DND-41 (cell line): ENCODE measurements at regions not wholly inside any gene's neighbourhood (a gene's known extent, or its start where the extent isn't known, plus 50 kb on each side); places are given as distances from the start of the nearest gene placed in this dataset.

Experiments used
- ATAC-seq: fragments of 200-7000 bp; cut with Tn5 transposase; 3 replicates; pipeline ENCODE4 v1.9.1; 2021; ENCODE audit warnings: low read depth; ENCODE audit not compliant: insufficient read depth
- DNase-seq: peaks from one replicate; pipeline ENCODE4 v3.0.0-alpha.2; 2020
- H2AFZ ChIP-seq: 2 replicates; pipeline ENCODE4 v1.6.0; 2012; ENCODE audit warnings: low read depth, low read length
- H3K27ac ChIP-seq: 2 replicates; pipeline ENCODE4 v1.5.1; 2012; ENCODE audit warnings: low read length, inconsistent platforms
- H3K27me3 ChIP-seq: fragments of 200-600 bp; sonication (generic); 2 replicates; pipeline ENCODE4 v1.6.0; 2012; ENCODE audit warnings: low read length, mild to moderate bottlenecking, inconsistent platforms; ENCODE audit not compliant: insufficient read depth, poor library complexity
- H3K36me3 ChIP-seq: 2 replicates; pipeline ENCODE4 v1.5.1; 2012; ENCODE audit warnings: low read length, inconsistent platforms; ENCODE audit not compliant: insufficient read depth
- H3K4me1 ChIP-seq: 2 replicates; pipeline ENCODE4 v1.5.1; 2012; ENCODE audit warnings: mild to moderate bottlenecking, low read length; ENCODE audit not compliant: insufficient read depth
- H3K4me2 ChIP-seq: 2 replicates; pipeline ENCODE4 v1.6.0; 2012; ENCODE audit warnings: mild to moderate bottlenecking, moderate library complexity, low read length, inconsistent platforms; ENCODE audit not compliant: insufficient read depth
- H3K4me3 ChIP-seq, 2 experiments: fragments of 200-600 bp in 1 of 2; shearing (Covaris generic) in 1 of 2; 2 replicates each; pipeline ENCODE4 v1.5.1; 2012 to 2016; ENCODE audit warnings: inconsistent platforms in 2 of 2, low read length in 2 of 2, mild to moderate bottlenecking in 2 of 2, low read depth in 1 of 2, moderate library complexity in 1 of 2
- H3K79me2 ChIP-seq: 2 replicates; pipeline ENCODE4 v1.6.0; 2012; ENCODE audit warnings: low read length, inconsistent platforms; ENCODE audit not compliant: insufficient read depth
- H3K9ac ChIP-seq: 2 replicates; pipeline ENCODE4 v1.6.0; 2012; ENCODE audit warnings: low read depth, mild to moderate bottlenecking, inconsistent platforms, low read length, moderate library complexity
- H3K9me3 ChIP-seq: 2 replicates; pipeline ENCODE4 v1.5.1; 2012; ENCODE audit warnings: low read length, moderate library complexity, mild to moderate bottlenecking, inconsistent platforms; ENCODE audit not compliant: insufficient read depth, severe bottlenecking
- H4K20me1 ChIP-seq: 2 replicates; pipeline ENCODE4 v1.6.0; 2012; ENCODE audit warnings: low read length; ENCODE audit not compliant: insufficient read depth
- EZH2 ChIP-seq: IDR thresholded peaks from 3 replicates; pipeline ENCODE4 v1.6.1; 2012; ENCODE audit warnings: borderline replicate concordance, low read depth, mild to moderate bottlenecking, moderate library complexity, low read length, inconsistent platforms; ENCODE audit not compliant: severe bottlenecking
- TF ChIP-seq, protein P1 (sequence below): IDR thresholded peaks from 2 replicates; pipeline ENCODE4 v1.5.1; 2012; ENCODE audit warnings: borderline replicate concordance, low read length, moderate library complexity, mild to moderate bottlenecking; ENCODE audit not compliant: poor library complexity, severe bottlenecking; ENCODE audit errors: extremely low read depth

- Histone ChIP-seq H3K79me2 (no peaks in the 10 kb centered on the region), H3K9ac (no peak overlapping the region), H3K4me3 (no peak overlapping the region), H3K36me3 (no peaks in the 10 kb centered on the region), H3K4me1 (no peaks in the 10 kb centered on the region), H2AFZ (no peak overlapping the region), H3K9me3 (no peaks in the 10 kb centered on the region), H3K27me3 (no peaks in the 10 kb centered on the region), H3K4me2 (no peak overlapping the region), H3K27ac (no peak overlapping the region), H4K20me1 (no peaks in the 10 kb centered on the region)
- TF ChIP-seq EZH2, result no peak
- TF ChIP-seq, protein P1, sequence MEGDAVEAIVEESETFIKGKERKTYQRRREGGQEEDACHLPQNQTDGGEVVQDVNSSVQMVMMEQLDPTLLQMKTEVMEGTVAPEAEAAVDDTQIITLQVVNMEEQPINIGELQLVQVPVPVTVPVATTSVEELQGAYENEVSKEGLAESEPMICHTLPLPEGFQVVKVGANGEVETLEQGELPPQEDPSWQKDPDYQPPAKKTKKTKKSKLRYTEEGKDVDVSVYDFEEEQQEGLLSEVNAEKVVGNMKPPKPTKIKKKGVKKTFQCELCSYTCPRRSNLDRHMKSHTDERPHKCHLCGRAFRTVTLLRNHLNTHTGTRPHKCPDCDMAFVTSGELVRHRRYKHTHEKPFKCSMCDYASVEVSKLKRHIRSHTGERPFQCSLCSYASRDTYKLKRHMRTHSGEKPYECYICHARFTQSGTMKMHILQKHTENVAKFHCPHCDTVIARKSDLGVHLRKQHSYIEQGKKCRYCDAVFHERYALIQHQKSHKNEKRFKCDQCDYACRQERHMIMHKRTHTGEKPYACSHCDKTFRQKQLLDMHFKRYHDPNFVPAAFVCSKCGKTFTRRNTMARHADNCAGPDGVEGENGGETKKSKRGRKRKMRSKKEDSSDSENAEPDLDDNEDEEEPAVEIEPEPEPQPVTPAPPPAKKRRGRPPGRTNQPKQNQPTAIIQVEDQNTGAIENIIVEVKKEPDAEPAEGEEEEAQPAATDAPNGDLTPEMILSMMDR, result no peak
- DNase-seq, result no peak
- ATAC-seq, result no peak
These were observed 72.8 kb upstream of the SPATA13 start for GRCh38 chr13:24087605-24088225.

GRCh38 chr13:24090049-24090448 lies 70.5 kb upstream of the SPATA13 start:
- Histone ChIP-seq H3K4me3 (no peak overlapping the region), H3K79me2 (no peaks in the 10 kb centered on the region), H3K27me3 (no peaks in the 10 kb centered on the region), H2AFZ (no peak overlapping the region), H3K9me3 (no peaks in the 10 kb centered on the region), H3K27ac (no peak overlapping the region), H4K20me1 (no peaks in the 10 kb centered on the region), H3K4me2 (no peak overlapping the region), H3K4me1 (no peaks in the 10 kb centered on the region), H3K36me3 (no peaks in the 10 kb centered on the region), H3K9ac (no peak overlapping the region)
- ATAC-seq (no peak), DNase-seq (no peak)
- no peak for TF ChIP-seq EZH2
- TF ChIP-seq, protein P1, result no peak

DNA sequence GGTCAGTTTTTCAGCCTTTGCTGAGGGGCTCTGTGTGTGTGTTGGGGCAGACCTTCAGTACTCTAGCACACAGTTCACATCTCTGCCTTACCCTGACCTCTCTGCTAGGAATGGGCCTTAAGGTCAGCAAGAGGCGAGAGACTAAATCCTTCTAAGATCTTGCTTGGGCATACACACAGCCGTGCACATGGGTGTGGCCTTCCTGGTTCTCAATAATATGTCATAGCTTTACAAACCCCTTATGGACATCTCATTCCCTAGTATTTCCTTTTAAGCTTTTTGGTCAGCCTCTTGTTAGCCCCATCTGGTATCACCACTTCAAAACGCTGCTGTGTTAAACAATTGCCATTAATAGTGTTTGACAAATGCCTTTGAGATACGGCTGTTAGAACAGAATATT lies 69.4 kb upstream of the SPATA13 start:
- no peak overlapping the region for H3K27ac ChIP-seq
- no peak overlapping the region for H3K9ac ChIP-seq
- no peaks in the 10 kb centered on the region for H3K4me1 ChIP-seq
- no peak overlapping the region for H2AFZ ChIP-seq
- no peak overlapping the region for H3K4me2 ChIP-seq
- no peaks in the 10 kb centered on the region for H4K20me1 ChIP-seq
- H3K79me2 ChIP-seq, result no peaks in the 10 kb centered on the region
- TF ChIP-seq, protein P1, result no peak
- TF ChIP-seq EZH2, result no peak
- no peaks in the 10 kb centered on the region for H3K36me3 ChIP-seq
- no peak overlapping the region for H3K4me3 ChIP-seq
- H3K9me3 ChIP-seq, result no peaks in the 10 kb centered on the region
- no peaks in the 10 kb centered on the region for H3K27me3 ChIP-seq
- DNase-seq (no peak), ATAC-seq (no peak)

GRCh38 chr13:24092108-24092507 lies 68.4 kb upstream of the SPATA13 start:
- H3K27ac ChIP-seq, result no peak overlapping the region
- DNase-seq, result no peak
- TF ChIP-seq, protein P1, result no peak
- no peak for TF ChIP-seq EZH2
- ATAC-seq, result no peak
- H4K20me1 ChIP-seq, result no peaks in the 10 kb centered on the region
- H3K4me1 ChIP-seq, result peaks cover 8% of the 10 kb centered on the region
- H3K4me3 ChIP-seq, result no peak overlapping the region
- no peak overlapping the region for H3K4me2 ChIP-seq
- no peaks in the 10 kb centered on the region for H3K27me3 ChIP-seq
- H3K36me3 ChIP-seq, result no peaks in the 10 kb centered on the region
- no peak overlapping the region for H3K9ac ChIP-seq
- H3K9me3 ChIP-seq, result no peaks in the 10 kb centered on the region
- no peak overlapping the region for H2AFZ ChIP-seq
- H3K79me2 ChIP-seq, result no peaks in the 10 kb centered on the region
